NCI-H345 (cell line): ENCODE measurements at regions not wholly inside any gene's neighbourhood (a gene's known extent, or its start where the extent isn't known, plus 50 kb on each side); places are given as distances from the start of the nearest gene placed in this dataset.

Experiments
- DNase-seq: peaks from one replicate; lab custom pipeline; 2025; lab: John Stamatoyannopoulos, UW

GRCh38 chr17:36816214-36816906 is 120.9 kb upstream of the LHX1 start:
- no peak for DNase-seq

- peak; percentile 7 for DNase-seq
Measured at GRCh38 chr17:36816907-36817288, 120.4 kb upstream of the LHX1 start.

GRCh38 chr17:36817483-36818048 is 119.7 kb upstream of the LHX1 start:
- DNase-seq: no peak

- no peak for DNase-seq
Measured at GRCh38 chr17:36818134-36818825, 119.0 kb upstream of the LHX1 start.

GRCh38 chr17:36823850-36824677 is 113.2 kb upstream of the LHX1 start:
- no peak for DNase-seq

- DNase-seq: no peak
Measured at GRCh38 chr17:36824678-36825101, 112.6 kb upstream of the LHX1 start.

- DNase-seq: no peak
Measured at GRCh38 chr17:36825113-36825512, 112.2 kb upstream of the LHX1 start.

GRCh38 chr17:36825521-36825920 is 111.8 kb upstream of the LHX1 start:
- DNase-seq: no peak

GRCh38 chr17:36825951-36826350 is 111.3 kb upstream of the LHX1 start:
- no peak for DNase-seq

GRCh38 chr17:36827081-36827480 is 110.2 kb upstream of the LHX1 start:
- no peak for DNase-seq

GRCh38 chr17:36829676-36830075 is 107.6 kb upstream of the LHX1 start:
- no peak for DNase-seq

GRCh38 chr17:36833279-36833678 is 104.0 kb upstream of the LHX1 start:
- no peak for DNase-seq

- no peak for DNase-seq
Measured at GRCh38 chr17:36835036-36835435, 102.2 kb upstream of the LHX1 start.

- DNase-seq: no peak
Measured at GRCh38 chr17:36837195-36837938, 99.9 kb upstream of the LHX1 start.

- no peak for DNase-seq
Measured at GRCh38 chr17:36837939-36838272, 99.4 kb upstream of the LHX1 start.

- DNase-seq: no peak
Measured at GRCh38 chr17:36839256-36839655, 98.0 kb upstream of the LHX1 start.

GRCh38 chr17:36840796-36841195 is 96.5 kb upstream of the LHX1 start:
- DNase-seq: no peak

- DNase-seq: no peak
Measured at GRCh38 chr17:36842231-36842819, 95.0 kb upstream of the LHX1 start.

GRCh38 chr17:36842963-36843558 is 94.2 kb upstream of the LHX1 start:
- DNase-seq: no peak

GRCh38 chr17:36844013-36844412 is 93.3 kb upstream of the LHX1 start:
- no peak for DNase-seq

- DNase-seq: no peak
Measured at GRCh38 chr17:36844601-36845000, 92.7 kb upstream of the LHX1 start.
